Upper lobe of left lung (tissue), 6 donors: ENCODE measurements at regions not wholly inside any gene's neighbourhood (a gene's known extent, or its start where the extent isn't known, plus 50 kb on each side); places are given as distances from the start of the nearest gene placed in this dataset.

ENCODE experiments used
- ATAC-seq, 2 donors: fragments of 200-7000 bp; cut with Tn5 transposase; one replicate each; pipeline ENCODE4 v1.9.1; 2022; ENCODE audit warnings: mild to moderate bottlenecking in 2 of 2, moderate library complexity in 2 of 2; ENCODE audit not compliant: low FRiP score in 2 of 2
- DNase-seq, 2 donors: peaks; one replicate each; pipeline ENCODE4 v3.0.0-alpha.2; 2019 to 2020
- H3K27ac ChIP-seq, 4 donors: fragments of 200-600 bp; sonication (generic); one replicate each; pipeline ENCODE4 v1.5.1; 2016 to 2019
- H3K27me3 ChIP-seq, 4 donors: fragments of 200-600 bp; sonication (generic); one replicate each; pipeline ENCODE4 v1.5.1; 2017 to 2019
- H3K36me3 ChIP-seq, 4 donors: fragments of 200-600 bp; sonication (generic); one replicate each; pipeline ENCODE4 v1.5.1; 2016 to 2019
- H3K4me1 ChIP-seq, 4 donors: fragments of 200-600 bp; sonication (generic); one replicate each; pipeline ENCODE4 v1.5.1; 2018 to 2019
- H3K4me3 ChIP-seq, 4 donors: fragments of 200-600 bp; sonication (generic); one replicate each; pipeline ENCODE4 v1.5.1; 2017 to 2019; ENCODE audit warnings: mild to moderate bottlenecking in 2 of 4, moderate library complexity in 1 of 4
- H3K9me3 ChIP-seq, 4 donors: fragments of 200-600 bp; sonication (generic); one replicate each; pipeline ENCODE4 v1.5.1; 2018 to 2019
- EP300 ChIP-seq, 4 donors: sonication (generic); formaldehyde crosslinking; IDR thresholded peaks; one replicate each; pipeline ENCODE4 v1.5.1; 2017; ENCODE audit warnings: antibody characterized with exemption in 4 of 4, control low read depth in 2 of 4
- POLR2A ChIP-seq, 4 donors: fragments of 450-650 bp; IDR thresholded peaks; one replicate each; pipeline ENCODE4 v1.5.1; 2016 to 2017; ENCODE audit warnings: antibody characterized with exemption in 4 of 4, mild to moderate bottlenecking in 2 of 4
- POLR2AphosphoS5 ChIP-seq, 2 donors: sonication (generic); formaldehyde crosslinking; IDR thresholded peaks; one replicate each; pipeline ENCODE4 v1.5.1; 2017; ENCODE audit warnings: antibody characterized with exemption in 2 of 2
- WGBS, 2 donors: methylation state at CpG; one replicate each; pipeline ENCODE4 v1.1.5; 2017 to 2018; 5-methylcytosine and 5-hydroxymethylcytosine counted together
- TF ChIP-seq, protein P1 (sequence below), 6 experiments: fragments of 450-650 bp in 4 of 6; fragments of 200-600 bp in 2 of 6; sonication (generic) in 2 of 6; IDR thresholded peaks; one replicate each; pipeline ENCODE4 v1.5.1; 2016 to 2019; ENCODE audit warnings: antibody characterized with exemption in 6 of 6
- donor health status: DM: no; HTN: no; CAD: no; lungs with moderate emphysema.
- donor health status: DM: no; HTN: yes; CAD: no; lungs with severe emphysema.

DNA sequence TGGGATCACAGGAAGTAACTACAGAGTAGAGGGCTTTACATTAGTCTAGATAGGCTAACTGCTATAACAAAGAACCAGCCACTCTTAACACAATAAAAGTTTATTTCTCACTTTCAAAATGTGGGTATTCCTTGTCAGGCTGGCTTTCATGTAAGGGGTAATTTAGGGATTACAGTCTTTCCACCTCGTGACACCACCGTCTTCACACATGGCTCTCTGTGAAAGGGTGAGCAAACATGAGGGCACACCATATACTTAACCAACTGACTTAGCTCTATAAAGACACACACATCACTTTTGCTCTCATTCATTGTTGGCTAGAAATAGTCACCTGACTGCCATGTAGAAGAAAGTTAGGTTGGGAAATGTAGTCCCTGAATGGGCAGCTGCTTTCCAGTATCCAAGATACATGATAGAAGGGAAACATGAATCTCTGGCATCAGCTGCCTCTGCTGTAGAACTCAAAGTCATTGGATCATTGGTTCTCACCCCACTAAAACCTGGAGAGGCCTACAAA lies 66.1 kb upstream of the CRY1 start:
- Histone ChIP-seq H3K9me3 (no peaks in the 10 kb centered on the region), H3K4me3 (no peak overlapping the region), H3K36me3 (no peaks in the 10 kb centered on the region), H3K27ac (no peak overlapping the region), H3K4me1 (no peaks in the 10 kb centered on the region), H3K27me3 (no peaks in the 10 kb centered on the region)
- TF ChIP-seq EP300 (IDR thresholded peaks at IDR 0.05): no peak
- TF ChIP-seq, protein P1, sequence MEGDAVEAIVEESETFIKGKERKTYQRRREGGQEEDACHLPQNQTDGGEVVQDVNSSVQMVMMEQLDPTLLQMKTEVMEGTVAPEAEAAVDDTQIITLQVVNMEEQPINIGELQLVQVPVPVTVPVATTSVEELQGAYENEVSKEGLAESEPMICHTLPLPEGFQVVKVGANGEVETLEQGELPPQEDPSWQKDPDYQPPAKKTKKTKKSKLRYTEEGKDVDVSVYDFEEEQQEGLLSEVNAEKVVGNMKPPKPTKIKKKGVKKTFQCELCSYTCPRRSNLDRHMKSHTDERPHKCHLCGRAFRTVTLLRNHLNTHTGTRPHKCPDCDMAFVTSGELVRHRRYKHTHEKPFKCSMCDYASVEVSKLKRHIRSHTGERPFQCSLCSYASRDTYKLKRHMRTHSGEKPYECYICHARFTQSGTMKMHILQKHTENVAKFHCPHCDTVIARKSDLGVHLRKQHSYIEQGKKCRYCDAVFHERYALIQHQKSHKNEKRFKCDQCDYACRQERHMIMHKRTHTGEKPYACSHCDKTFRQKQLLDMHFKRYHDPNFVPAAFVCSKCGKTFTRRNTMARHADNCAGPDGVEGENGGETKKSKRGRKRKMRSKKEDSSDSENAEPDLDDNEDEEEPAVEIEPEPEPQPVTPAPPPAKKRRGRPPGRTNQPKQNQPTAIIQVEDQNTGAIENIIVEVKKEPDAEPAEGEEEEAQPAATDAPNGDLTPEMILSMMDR (IDR thresholded peaks at IDR 0.05): no peak
- TF ChIP-seq POLR2AphosphoS5 (IDR thresholded peaks at IDR 0.05): no peak
- TF ChIP-seq POLR2A (IDR thresholded peaks at IDR 0.05): no peak
- no peak for DNase-seq
- WGBS, 2 donors: 56 to 89% methylated on average over 2 of the region's 2 CpGs
- no peak for ATAC-seq

- 82 to 86% methylated on average over 4 of the region's 4 CpGs for WGBS, 2 donors
- no peaks in the 10 kb centered on the region for H3K36me3 ChIP-seq
- TF ChIP-seq, protein P1 (IDR thresholded peaks at IDR 0.05): no peak
- no peak for TF ChIP-seq POLR2AphosphoS5 (IDR thresholded peaks at IDR 0.05)
- no peak for TF ChIP-seq EP300 (IDR thresholded peaks at IDR 0.05)
- TF ChIP-seq POLR2A (IDR thresholded peaks at IDR 0.05): no peak
- no peaks in the 10 kb centered on the region for H3K9me3 ChIP-seq
- ATAC-seq (no peak), DNase-seq (no peak)
- no peak overlapping the region for H3K27ac ChIP-seq
- no peaks in the 10 kb centered on the region for H3K27me3 ChIP-seq
- no peak overlapping the region for H3K4me3 ChIP-seq
- H3K4me1 ChIP-seq: no peaks in the 10 kb centered on the region
Measured at GRCh38 chr12:107163413-107163812, 70.1 kb upstream of the CRY1 start.

DNA sequence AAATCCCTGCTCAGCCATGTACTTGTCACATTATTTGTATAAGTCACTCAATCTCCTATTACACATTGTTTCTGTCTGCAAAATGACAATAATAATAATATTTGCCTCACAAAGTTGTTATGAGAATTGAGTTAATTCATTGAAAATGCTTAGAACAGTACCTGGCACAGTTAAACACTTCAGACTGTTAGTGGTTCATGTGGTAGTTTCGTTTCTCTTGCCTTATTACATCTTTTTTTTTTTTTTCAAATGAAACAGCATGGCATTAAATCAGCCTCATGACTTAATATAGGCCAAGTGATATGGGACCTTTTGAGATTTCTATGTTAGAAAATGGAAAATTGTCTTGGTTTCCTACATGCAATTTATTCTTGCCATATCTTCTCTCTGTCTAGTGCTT lies 71.0 kb upstream of the CRY1 start:
- TF ChIP-seq POLR2AphosphoS5 (IDR thresholded peaks at IDR 0.05) (no peak), EP300 (IDR thresholded peaks at IDR 0.05) (no peak), POLR2A (IDR thresholded peaks at IDR 0.05) (no peak)
- TF ChIP-seq, protein P1 (IDR thresholded peaks at IDR 0.05): no peak
- no peak for ATAC-seq
- Histone ChIP-seq H3K9me3 (no peaks in the 10 kb centered on the region), H3K27me3 (no peaks in the 10 kb centered on the region), H3K4me1 (no peaks in the 10 kb centered on the region), H3K36me3 (no peaks in the 10 kb centered on the region), H3K4me3 (no peak overlapping the region), H3K27ac (no peak overlapping the region)
- 50 to 73% methylated on average over 1 of the region's 1 CpG for WGBS, 2 donors
- DNase-seq: no peak

GRCh38 chr12:107165581-107165980 lies 72.2 kb upstream of the CRY1 start:
- ATAC-seq (no peak), DNase-seq (no peak)
- Histone ChIP-seq H3K4me3 (no peak overlapping the region), H3K27me3 (no peaks in the 10 kb centered on the region), H3K4me1 (no peaks in the 10 kb centered on the region), H3K27ac (no peak overlapping the region), H3K36me3 (no peaks in the 10 kb centered on the region), H3K9me3 (no peaks in the 10 kb centered on the region)
- TF ChIP-seq POLR2AphosphoS5 (IDR thresholded peaks at IDR 0.05): no peak
- TF ChIP-seq POLR2A (IDR thresholded peaks at IDR 0.05): no peak
- TF ChIP-seq EP300 (IDR thresholded peaks at IDR 0.05): no peak
- TF ChIP-seq, protein P1 (IDR thresholded peaks at IDR 0.05): no peak
- WGBS, 2 donors: 90 to 93% methylated on average over 1 of the region's 1 CpG

- Histone ChIP-seq H3K27me3 (no peaks in the 10 kb centered on the region), H3K27ac (no peak overlapping the region), H3K4me1 (no peaks in the 10 kb centered on the region), H3K9me3 (no peaks in the 10 kb centered on the region), H3K36me3 (no peaks in the 10 kb centered on the region), H3K4me3 (no peak overlapping the region)
- DNase-seq (no peak), ATAC-seq (no peak)
- TF ChIP-seq, protein P1 (IDR thresholded peaks at IDR 0.05): no peak
- TF ChIP-seq POLR2AphosphoS5 (IDR thresholded peaks at IDR 0.05) (no peak), POLR2A (IDR thresholded peaks at IDR 0.05) (no peak), EP300 (IDR thresholded peaks at IDR 0.05) (no peak)
- 44 to 48% methylated on average over 3 of the region's 3 CpGs for WGBS, 2 donors
Measured at GRCh38 chr12:107167756-107168155, 74.4 kb upstream of the CRY1 start.
